HG03045 (cell line): ENCODE measurements at regions not wholly inside any gene's neighbourhood (a gene's known extent, or its start where the extent isn't known, plus 50 kb on each side); places are given as distances from the start of the nearest gene placed in this dataset.

Source experiments
- ATAC-seq: cut with Tn5 transposase; IDR thresholded peaks from one replicate; pipeline ENCODE4 v1.9.1; 2021; ENCODE audit warnings: mild to moderate bottlenecking, moderate library complexity; ENCODE audit not compliant: unreplicated experiment

DNA sequence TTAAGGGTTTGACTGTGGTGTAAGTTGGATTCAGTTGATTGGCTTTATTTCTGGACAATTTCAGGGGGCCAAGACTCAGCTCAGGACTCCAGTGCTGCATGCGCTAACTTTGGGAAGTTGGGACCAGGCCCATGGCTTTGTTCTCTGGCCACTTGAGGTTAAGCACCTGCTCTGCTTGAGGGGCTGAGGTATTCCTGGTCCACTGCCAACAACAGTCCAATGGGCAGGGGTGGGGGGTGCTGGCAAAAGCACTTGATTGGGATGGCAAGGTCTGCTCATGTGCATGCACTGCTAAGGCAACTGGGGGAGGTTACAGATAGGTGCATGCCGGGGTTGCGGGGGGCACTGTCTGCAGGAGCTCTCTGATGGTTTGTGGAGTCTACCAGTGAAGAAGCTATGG is 52.6 kb upstream of the ASB17 start:
- ATAC-seq, result no peak

DNA sequence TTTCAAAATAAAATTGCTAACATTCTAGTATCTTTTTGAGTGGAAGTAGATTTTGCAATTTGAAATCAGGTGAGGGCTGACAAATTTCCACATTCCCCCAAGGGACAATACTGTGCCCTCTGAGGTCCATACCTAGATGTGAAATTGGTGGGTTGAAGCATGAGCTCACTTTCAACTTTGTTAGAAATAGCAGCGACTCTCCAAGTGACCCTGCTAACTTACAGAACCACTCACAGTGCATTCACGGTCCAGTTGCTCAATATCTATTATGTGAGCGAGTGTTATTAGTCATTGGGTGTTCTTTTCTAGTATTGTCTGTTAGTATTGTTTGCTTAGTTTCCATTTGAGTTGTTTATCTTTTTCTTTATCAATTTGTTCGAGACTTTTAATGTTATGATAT is 53.6 kb upstream of the ASB17 start:
- peak; percentile 73 for ATAC-seq

DNA sequence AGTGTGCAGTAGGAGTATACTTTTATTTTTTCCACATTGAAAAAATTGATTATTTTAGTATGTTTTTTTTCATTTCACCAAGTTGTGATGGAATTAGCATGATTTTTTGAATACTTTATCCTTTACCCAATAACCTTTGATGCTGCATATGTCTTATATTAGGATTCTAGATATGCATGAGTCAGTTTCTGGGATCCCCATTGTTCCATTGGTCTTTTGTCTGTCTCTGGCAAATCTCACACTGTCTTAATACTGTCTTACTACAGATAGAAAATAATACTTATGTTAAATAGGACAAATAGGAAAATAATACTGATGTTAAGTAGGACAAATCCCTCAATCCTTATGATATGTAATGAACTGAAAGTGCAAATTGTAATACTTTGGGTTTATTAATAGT is 54.3 kb upstream of the ASB17 start:
- ATAC-seq, result no peak

DNA sequence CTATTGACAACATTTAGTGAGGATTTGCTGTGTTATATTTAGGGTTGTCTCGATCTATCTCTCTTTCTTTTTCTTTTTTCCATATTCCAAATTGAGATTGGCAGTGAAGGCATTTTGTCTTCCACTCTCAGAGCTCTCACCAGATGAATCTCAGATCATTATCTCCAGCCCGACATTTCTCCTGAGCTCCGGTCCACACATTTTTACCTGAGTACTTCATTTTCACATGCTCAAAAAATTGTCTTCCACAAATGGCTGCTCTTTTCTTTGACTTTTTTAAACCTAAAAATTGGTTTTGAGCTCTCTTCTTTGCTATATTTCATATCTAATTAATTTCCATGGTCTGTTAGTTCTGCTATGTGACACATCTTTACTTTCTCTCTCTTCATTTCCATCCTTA is 56.9 kb upstream of the ASB17 start:
- ATAC-seq, result no peak

DNA sequence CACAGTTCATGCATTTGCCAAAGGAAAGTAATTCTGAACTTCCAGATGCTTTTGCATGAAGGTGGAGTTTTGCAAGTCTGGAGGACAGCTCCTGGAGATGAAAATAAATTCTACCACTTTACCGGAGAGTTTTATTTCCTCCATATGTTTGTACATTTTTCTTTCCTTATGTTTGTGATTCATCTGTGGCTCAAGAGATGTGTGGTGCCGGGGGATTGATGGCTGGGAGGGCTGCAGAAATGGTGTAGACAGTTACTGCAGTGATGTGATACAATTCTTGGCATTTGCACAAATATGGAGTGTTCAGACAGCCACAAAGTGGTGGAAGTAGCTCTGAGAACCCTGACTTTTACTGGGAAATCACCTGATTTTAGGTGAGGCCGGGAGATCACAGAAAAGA is 58.5 kb upstream of the ASB17 start:
- no peak for ATAC-seq

DNA sequence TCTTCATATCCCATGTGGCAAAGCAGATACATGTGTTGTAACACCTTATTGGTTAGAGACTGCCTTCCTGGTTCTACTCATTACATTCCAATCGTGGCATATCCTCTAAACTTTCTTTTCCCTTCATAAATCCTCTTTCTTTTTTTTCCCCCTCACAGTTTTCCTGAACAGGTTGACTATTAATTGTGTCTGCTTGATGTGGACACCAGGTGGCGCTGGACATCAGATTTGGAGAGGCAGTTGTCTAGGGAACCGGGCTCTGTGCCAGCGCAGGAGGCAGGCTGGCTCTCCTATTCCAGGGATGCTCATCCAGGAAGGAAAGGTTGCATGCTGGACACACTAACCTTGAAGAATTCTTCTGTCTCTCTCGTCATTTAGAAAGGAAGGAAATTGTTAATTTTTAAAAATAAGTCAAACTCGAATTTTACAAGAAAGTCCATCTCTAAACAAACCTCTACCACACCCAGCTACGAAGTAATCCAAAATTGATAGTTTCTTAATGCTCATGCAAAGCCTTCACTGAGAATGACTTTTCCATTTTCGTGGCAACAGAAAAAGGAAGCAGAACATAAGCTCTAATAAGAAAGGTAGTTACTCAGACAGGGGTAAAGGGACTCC is 59.4 kb upstream of the ASB17 start:
- ATAC-seq, result peak; percentile 86

DNA sequence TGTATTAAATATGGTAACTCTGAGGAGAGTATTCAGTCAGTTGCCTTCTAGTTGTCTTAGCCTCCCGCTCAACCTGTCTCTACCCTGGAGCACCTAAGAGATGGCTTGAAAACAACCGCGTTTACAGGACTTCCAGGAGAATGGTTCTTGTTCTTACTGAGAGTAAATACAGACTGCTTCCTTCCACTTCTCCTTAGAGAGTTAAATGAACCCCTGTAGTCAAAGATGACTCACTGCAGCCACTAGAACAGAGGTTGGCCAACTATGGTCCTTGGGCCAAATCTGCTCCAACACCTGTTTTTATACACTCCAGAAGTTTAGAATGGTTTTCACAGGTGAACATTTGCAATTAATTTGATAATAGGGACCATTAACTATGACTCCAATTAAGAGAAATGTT is 60.1 kb upstream of the ASB17 start:
- no peak for ATAC-seq

DNA sequence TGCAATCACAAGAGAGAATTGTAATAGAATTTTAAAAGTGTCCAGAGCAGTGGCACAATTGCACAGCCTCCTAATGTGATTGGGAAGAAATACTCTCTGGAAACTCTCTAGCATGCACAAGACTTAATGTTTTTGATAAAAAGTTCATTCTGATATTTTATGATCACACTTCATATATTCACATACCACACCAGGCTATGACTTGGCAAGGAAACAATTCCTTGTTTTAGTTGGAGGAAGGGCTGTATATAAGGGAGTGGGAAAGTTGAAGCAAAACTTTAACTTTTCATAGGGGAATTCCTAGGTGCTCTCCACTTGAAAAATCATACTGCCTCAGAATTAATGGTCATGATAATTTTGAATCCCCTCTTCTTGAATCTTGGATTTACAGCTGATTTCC is 61.5 kb upstream of the ASB17 start:
- ATAC-seq, result no peak

DNA sequence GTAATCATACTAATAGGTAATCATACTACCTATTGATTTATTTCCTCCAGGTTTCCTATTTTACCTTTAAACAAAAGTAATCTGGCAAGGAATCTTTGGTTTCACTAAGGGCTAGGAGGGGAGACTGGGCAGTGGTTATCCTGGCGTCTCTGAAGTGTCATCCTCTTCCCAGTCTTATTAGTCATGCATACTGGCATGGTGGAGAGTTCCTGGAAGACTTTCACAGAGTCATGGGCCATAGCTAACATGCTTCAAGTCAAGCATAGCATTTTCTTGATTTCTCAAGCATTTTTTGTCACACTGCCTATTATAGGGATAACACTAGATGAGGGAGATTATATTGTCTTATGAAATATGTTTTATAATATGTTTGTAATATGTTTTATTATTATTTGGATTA is 64.0 kb upstream of the ASB17 start:
- ATAC-seq, result no peak

DNA sequence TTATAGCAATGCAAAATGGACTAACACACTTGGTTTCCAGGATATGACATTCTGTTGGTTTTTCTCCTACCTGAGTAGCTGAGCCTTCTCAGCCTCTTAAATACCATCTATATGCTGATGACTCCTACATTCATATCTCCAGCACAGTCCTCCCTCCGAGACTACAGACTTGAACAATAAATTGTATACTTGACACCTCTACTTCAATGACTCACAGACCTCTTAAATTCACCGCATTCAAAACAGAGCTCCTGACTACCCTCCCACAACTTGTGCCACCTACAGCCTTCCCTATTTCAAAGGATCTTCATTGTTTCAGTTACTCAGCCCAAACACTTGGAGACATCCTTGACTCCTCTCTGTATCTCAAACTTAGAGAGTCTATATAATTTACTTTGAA is 66.8 kb upstream of the ASB17 start:
- ATAC-seq, result no peak

DNA sequence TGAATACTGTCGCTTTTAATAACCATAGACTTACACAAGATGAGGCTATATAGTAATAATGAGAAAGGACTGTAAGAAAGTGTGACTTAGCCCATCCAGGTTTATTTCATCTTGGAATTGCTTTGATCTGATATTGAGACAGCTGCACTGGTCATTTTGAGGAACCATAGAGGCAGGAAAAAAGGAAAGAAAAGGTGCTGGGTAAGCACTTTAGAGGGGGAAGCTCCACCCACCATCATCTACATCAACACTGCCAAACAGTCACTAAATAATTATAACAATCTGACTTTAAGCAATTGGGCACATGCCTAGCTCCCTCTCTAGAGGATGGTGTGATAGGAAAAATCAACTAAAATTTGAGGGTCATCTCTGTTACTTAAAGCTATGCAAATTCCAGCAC is 70.6 kb upstream of the ST6GALNAC3 start:
- no peak for ATAC-seq

DNA sequence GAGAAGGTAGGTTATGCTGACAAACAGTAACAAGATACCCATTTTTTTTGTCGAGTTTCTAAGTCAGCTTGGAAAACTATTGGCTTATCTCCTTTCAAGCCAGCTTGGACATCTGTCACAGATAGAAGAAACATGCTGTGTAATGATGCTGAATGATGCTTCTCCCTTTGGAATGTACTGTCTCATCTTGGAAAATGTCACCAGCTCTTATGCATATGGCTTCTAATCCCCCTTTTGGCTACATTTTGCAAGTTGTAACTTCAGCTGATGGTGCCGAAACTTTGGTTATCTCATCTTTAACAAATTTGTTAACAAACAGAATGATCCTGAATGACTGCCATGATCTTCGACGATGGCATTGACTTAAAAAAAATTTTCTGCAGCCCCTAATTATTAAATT is 68.8 kb upstream of the ST6GALNAC3 start:
- ATAC-seq, result no peak

DNA sequence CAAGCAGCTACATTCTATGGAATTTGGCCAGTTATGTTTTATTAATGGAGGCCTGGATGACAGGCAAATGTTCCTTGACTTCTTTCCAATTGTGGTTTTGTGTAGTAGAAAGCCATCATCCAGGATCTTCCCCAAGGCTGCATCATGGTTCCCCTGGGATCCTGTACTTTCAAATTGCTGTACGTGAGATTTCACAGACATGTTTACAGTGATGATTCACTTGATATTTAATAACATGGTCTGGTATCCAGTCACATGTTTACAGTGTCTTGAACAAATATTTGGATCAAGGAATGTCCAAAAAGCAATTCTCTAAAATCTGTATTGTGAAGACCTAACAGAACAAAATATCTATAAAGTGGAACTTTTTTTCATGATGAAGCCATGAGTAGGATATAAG is 68.3 kb upstream of the ST6GALNAC3 start:
- ATAC-seq, result no peak

DNA sequence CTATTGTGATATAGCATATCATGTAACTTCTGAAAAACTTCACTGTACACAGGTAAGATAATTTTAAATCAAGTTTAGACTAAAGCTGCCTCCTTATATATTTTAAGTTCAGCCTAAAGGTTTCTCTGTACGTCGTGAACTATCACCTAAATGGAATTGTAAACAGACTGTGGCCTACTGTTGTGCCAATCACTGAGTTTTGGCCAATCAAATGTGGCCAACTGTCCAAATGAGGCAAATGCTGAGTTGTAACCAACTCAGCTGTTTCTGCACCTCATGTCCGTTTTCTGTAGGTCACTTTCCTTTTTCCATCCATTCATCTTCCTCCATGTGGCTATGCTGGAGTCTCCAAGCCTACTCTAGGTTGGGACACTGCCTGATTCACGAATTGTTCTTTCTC is 63.7 kb upstream of the ST6GALNAC3 start:
- ATAC-seq, result no peak

DNA sequence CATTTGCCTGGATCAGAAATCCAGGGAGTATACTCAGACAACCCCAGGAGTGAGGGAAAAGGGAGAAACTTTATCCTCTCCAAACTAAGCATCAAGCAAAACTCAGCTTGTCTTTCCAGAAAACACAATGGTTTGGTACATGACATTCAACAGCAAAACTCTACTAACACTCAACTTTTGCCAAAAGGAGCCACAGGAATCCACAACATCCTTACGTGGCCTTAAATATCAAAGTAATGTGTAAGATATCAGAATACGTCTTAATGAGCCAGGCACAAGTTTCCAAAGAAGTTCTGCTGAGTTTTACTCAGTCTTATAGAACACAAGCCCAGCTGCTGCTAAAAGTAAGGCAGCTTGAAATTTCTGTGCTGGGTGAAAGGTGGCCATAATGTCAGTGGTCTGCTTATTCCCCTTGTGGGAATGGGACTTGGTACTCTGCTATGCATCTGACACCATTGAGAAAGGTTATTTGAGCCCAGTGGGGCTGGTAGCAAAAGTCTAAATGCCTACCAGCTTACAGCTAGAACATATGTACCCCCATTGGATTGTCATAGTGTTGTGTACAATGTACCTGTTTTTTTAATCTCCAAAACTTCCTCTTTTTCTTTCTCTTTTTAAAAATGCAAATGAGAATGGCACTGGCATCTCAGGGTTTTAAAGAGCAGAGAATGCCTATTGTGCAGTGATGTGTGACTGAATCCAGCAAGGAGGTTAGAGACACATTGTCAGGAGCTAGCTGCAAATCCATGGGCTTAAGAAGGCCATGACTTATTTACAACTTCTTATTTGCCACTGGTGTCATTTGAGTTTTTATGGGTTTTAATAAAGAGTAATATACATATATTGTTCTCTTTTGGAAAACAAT is 62.0 kb upstream of the ST6GALNAC3 start:
- ATAC-seq, result no peak

DNA sequence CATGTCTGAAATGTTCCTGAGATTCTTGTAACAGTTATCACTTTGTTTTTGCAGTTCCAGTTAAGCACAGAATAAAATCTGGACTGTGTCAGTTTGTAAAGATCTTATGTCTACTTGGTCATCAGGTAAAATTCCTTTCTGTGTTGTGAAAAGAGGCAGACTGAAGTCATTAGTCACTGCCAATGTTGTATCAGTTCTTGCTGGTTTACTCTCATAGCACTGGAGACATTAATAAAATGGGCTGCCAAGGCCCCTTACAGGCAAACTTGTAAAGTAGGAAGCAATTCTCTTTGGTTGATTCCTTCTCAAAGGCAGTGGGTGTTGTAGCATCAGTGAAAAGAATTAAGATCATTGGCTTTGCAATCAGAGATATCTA is 61.4 kb upstream of the ST6GALNAC3 start:
- ATAC-seq, result no peak

DNA sequence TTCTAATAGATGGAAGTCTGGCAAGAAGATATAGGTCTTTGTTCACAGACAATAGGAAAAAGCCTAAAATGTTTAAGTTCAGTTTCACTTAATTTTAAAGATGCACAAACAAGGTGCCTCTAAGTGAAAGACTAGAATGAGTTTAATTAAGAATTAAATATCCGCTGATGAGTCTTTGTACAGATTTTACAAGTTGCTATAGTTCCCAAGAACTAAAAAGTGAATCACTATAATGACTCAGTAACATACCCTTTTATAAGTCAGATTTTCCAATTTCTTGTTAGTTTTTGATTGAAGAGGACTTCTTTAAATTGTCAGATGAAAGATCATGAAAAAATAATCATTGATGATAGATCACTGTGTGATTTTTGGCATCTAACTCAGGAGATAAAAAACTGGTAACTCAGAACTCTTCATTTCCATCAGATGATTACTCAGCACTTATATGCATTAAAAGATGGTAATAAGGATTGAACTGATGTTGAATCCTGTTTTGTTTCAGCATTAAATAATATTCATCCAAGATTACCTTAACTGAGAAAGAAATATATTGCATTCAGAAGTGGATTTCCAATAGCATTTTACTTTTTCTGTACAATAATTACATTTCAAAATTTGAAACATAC is 59.0 kb upstream of the ST6GALNAC3 start:
- ATAC-seq, result no peak

DNA sequence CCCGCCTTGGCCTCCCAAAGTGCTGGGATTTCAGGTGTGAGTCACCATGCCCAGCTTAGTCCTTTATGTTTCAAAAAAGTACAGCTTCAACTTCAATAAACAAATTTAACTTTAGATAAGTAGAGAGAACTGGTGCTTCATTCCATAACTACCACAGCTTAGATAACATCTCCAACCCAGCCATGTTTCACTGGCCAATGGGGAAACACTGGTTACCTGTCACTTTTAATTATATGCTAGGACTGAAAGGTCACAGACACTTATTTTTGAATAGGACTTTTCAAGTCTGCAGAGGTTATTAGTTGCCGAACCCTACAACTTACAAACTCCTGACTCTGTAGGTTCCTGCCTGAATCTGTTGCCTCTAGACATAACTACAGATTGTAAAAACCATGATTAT is 56.5 kb upstream of the ST6GALNAC3 start:
- no peak for ATAC-seq

DNA sequence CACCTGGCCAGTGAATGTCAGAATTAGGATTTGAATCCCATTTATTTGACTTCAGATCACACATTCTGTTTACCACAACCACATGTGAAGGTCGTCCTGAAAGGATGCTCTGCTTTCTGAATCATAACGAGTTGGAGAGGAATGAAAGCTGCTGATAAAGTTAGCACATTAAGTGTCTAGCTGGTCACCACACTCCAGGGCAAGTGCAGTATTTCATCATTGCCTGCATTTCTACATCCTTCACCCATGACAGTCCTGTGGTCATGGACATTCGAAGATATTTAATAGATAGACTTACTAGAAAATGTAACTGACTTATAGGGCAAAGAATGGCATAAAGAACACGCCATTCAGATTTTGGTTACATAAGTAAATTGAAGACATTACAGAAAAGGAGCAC is 52.7 kb upstream of the ST6GALNAC3 start:
- no peak for ATAC-seq

DNA sequence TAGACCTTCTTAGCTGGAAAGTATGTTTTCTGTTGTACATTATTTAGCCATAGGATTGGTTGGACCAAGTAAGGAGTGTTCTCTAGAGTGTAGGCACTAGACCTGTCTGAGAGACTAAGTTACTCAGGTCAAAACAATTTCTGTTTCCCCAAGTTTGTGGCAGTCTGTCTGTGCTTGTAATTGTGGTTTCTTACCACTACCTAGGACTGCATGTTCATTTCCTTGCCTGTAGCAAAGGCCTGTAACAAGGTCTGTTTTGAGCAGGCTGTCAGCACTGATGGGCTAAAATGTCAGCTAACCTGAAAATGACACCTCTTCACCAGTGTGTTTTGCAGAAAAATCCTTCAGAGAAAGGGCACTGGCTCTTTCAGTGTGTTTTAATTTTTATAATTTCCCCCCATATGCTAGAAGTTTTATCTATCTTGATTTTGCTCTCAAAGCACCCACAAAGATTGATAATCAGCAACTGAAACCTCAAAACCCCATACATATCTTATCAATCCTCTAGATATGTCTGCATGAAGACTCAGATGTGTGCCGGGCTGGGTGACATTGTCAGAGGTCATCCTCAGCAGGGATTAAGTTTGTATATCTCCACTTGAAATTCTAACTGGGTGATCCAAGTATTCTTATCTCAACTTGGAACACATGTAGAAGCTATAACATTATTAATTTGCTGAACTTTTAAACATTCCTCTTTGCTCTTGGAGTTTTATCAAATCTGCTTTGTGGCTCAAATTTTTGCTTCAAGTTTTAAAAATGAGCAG is 50.7 kb upstream of the ST6GALNAC3 start:
- ATAC-seq, result no peak
